GM12878 (cell line): ENCODE measurements at regions not wholly inside any gene's neighbourhood (a gene's known extent, or its start where the extent isn't known, plus 50 kb on each side); places are given as distances from the start of the nearest gene placed in this dataset.

ENCODE experiments used
- ATAC-seq: fragments of 200-7000 bp; cut with Tn5 transposase; 3 replicates; pipeline ENCODE4 v1.9.1; 2020; ENCODE audit warnings: mild to moderate bottlenecking, moderate library complexity
- BruUV-seq: library from RNA; stranded (reverse); fragments of 400-500 nt; replicated peaks from 2 replicates; lab custom pipeline; 2021; lab: Mats Ljungman, UMichigan
- CTCF ChIA-PET: fragments of 300-600 bp; sonication (Branson Sonifier 250); formaldehyde crosslinking; extraction: SDS; loops from one replicate; lab custom pipeline; 2021; ENCODE audit warnings: inconsistent platforms; lab: Yijun Ruan, JAX
- POLR2A ChIA-PET: fragments of 350-600 bp; formaldehyde crosslinking; extraction: SDS; loops from one replicate; lab custom pipeline; 2021; ENCODE audit warnings: inconsistent platforms; lab: Charles Lee
- RAD21 ChIA-PET: fragments of 300-600 bp; sonication (Branson Sonifier 250); formaldehyde crosslinking; loops from one replicate; lab custom pipeline; 2023; ENCODE audit warnings: antibody characterized with exemption; ENCODE audit not compliant: unreplicated experiment; lab: Charles Lee
- SMC1A ChIA-PET: fragments of 300-600 bp; sonication (Branson Sonifier 250); formaldehyde crosslinking; loops from one replicate; lab custom pipeline; 2023; ENCODE audit not compliant: unreplicated experiment, uncharacterized antibody; lab: Charles Lee
- DNase-seq: peaks from one replicate; pipeline ENCODE4 v3.0.0-alpha.2; 2011; ENCODE audit warnings: low read depth, low spot score
- FAIRE-seq: peaks from 3 replicates; lab custom pipeline; 2011; peaks lifted over from hg19 to GRCh38; lab: Jason Lieb, UNC
- H2AFZ ChIP-seq: 2 replicates; pipeline ENCODE4 v1.6.0; 2011; ENCODE audit warnings: low read depth, low read length, control low read depth; ENCODE audit not compliant: control insufficient read depth
- H3K27ac ChIP-seq: 2 replicates; pipeline ENCODE4 v1.5.1; 2011; ENCODE audit warnings: control low read depth; ENCODE audit not compliant: control insufficient read depth, insufficient read depth
- H3K27me3 ChIP-seq, 2 experiments: replicated peaks in 1 of 2; 2 replicates each; pipeline versions ENCODE4 v1.6.0 to v1.6.1; 2011; ENCODE audit warnings: low read length in 1 of 2; ENCODE audit not compliant: control insufficient read depth in 2 of 2, insufficient read depth in 2 of 2
- H3K36me3 ChIP-seq, 2 experiments: 2 replicates each; pipeline ENCODE4 v1.5.1; 2011; ENCODE audit warnings: low read length in 1 of 2; ENCODE audit not compliant: control insufficient read depth in 2 of 2, insufficient read depth in 2 of 2
- H3K4me1 ChIP-seq: 2 replicates; pipeline ENCODE4 v1.6.1; 2011; ENCODE audit warnings: mild to moderate bottlenecking, low read length, moderate library complexity, mixed read lengths; ENCODE audit not compliant: control insufficient read depth, insufficient read depth
- H3K4me2 ChIP-seq: 2 replicates; pipeline ENCODE4 v1.6.0; 2011; ENCODE audit warnings: control low read depth; ENCODE audit not compliant: control insufficient read depth, insufficient read depth
- H3K4me3 ChIP-seq: fragments of 200-600 bp; sonication (generic); 2 replicates; pipeline ENCODE4 v1.5.1; 2016
- H3K79me2 ChIP-seq: 2 replicates; pipeline ENCODE4 v1.6.0; 2011; ENCODE audit warnings: low read length; ENCODE audit not compliant: control insufficient read depth, insufficient read depth
- H3K9ac ChIP-seq: 2 replicates; pipeline ENCODE4 v1.8.0; 2011; ENCODE audit warnings: low read length, control low read depth, mixed read lengths; ENCODE audit not compliant: control insufficient read depth, insufficient read depth
- H3K9me3 ChIP-seq: replicated peaks from 3 replicates; pipeline ENCODE4 v1.5.1; 2011; ENCODE audit warnings: mild to moderate bottlenecking, low read length; ENCODE audit not compliant: control insufficient read depth, insufficient read depth
- H4K20me1 ChIP-seq: 2 replicates; pipeline ENCODE4 v1.6.0; 2011; ENCODE audit not compliant: control insufficient read depth, insufficient read depth
- BCLAF1 ChIP-seq: fragments of 450-650 bp; IDR thresholded peaks from 2 replicates; pipeline ENCODE4 v1.6.1; 2017; ENCODE audit warnings: antibody characterized with exemption, mild to moderate bottlenecking, moderate library complexity
- IRF5 ChIP-seq: fragments of 450-650 bp; IDR thresholded peaks from 2 replicates; pipeline ENCODE4 v1.6.1; 2017; ENCODE audit warnings: borderline replicate concordance
- SREBF2 ChIP-seq: IDR thresholded peaks from 2 replicates; pipeline ENCODE4 v1.6.1; 2012; ENCODE audit warnings: mild to moderate bottlenecking, low read length
- STAT1 ChIP-seq: fragments of 450-650 bp; conservative IDR thresholded peaks from 2 replicates; pipeline ENCODE4 v1.6.1; 2014; ENCODE audit warnings: antibody characterized with exemption, mild to moderate bottlenecking
- YBX1 ChIP-seq: fragments of 450-650 bp; IDR thresholded peaks from 2 replicates; pipeline ENCODE4 v1.6.1; 2016; ENCODE audit warnings: antibody characterized with exemption
- in situ Hi-C: fragments of 300-500 bp; cut with MboI; formaldehyde crosslinking; loops from 9 replicates; pipeline ENCODE4 v1.14.3; 2018; ENCODE audit warnings: mixed read lengths
- intact Hi-C: fragments of 100-400 bp; cut with micrococcal nuclease; formaldehyde crosslinking; loops from one replicate; pipeline ENCODE4 v1.14.2; 2022; ENCODE audit not compliant: unreplicated experiment
- TF ChIP-seq, protein P1 (sequence below): fragments of 450-650 bp; formaldehyde crosslinking; IDR thresholded peaks from 2 replicates; pipeline ENCODE4 v1.4.0; 2022; ENCODE audit warnings: mild to moderate bottlenecking, moderate library complexity

- TF ChIP-seq, protein P1, sequence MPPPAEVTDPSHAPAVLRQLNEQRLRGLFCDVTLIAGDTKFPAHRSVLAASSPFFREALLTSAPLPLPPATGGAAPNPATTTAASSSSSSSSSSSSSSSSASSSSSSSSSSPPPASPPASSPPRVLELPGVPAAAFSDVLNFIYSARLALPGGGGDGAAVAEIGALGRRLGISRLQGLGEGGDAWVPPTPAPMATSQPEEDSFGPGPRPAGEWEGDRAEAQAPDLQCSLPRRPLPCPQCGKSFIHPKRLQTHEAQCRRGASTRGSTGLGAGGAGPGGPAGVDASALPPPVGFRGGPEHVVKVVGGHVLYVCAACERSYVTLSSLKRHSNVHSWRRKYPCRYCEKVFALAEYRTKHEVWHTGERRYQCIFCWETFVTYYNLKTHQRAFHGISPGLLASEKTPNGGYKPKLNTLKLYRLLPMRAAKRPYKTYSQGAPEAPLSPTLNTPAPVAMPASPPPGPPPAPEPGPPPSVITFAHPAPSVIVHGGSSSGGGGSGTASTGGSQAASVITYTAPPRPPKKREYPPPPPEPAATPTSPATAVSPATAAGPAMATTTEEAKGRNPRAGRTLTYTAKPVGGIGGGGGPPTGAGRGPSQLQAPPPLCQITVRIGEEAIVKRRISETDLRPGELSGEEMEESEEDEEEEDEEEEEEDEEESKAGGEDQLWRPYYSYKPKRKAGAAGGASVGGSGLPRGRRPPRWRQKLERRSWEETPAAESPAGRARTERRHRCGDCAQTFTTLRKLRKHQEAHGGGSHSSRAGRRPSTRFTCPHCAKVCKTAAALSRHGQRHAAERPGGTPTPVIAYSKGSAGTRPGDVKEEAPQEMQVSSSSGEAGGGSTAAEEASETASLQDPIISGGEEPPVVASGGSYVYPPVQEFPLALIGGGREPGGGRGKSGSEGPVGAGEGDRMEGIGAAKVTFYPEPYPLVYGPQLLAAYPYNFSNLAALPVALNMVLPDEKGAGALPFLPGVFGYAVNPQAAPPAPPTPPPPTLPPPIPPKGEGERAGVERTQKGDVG (CRISPR knock-in tag): no peak
- no peak for TF ChIP-seq SREBF2
These were observed 63.0 kb upstream of the CRYM start (continued) for GRCh38 chr16:21341101-21341500.

DNA sequence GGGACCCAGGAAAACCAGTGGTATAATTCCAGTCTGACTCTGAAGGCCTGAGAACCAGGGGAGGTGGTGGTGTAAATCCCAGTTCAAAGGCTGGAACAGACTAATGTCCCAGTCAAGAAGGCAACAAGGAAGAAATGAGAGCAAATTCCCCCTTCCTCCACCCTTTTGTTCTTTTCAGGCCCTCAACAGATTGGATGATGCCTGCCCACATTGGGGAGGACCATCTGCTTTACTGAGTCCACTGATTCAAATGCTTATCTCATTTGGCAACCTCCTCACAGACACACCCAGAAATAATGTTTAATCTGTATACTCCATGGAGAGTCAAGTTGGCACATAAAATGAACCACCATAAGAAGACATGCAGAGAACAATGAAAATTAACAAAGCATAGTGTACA, 61.9 kb upstream of the CRYM start:
- in situ Hi-C loops (no loop called here), intact Hi-C loops (no loop called here)
- SMC1A ChIA-PET: no interaction called here
- H3K79me2 ChIP-seq: no peaks in the 10 kb centered on the region
- no peak for DNase-seq
- RAD21 ChIA-PET: no interaction called here
- no peak for ATAC-seq
- H3K36me3 ChIP-seq: no peaks in the 10 kb centered on the region
- no peak for FAIRE-seq
- no peak overlapping the region for H2AFZ ChIP-seq
- H3K9me3 ChIP-seq: no peaks in the 10 kb centered on the region
- H3K4me3 ChIP-seq: no peak overlapping the region
- H3K4me1 ChIP-seq: no peaks in the 10 kb centered on the region; the same call in 1 of the 2 replicates
- no peaks in the 10 kb centered on the region for H3K27me3 ChIP-seq
- POLR2A ChIA-PET: no interaction called here
- no peaks in the 10 kb centered on the region for H4K20me1 ChIP-seq
- CTCF ChIA-PET: no interaction called here
- H3K9ac ChIP-seq: no peak overlapping the region
- H3K4me2 ChIP-seq: no peak overlapping the region
- no peak overlapping the region for H3K27ac ChIP-seq
- no peak for TF ChIP-seq BCLAF1
- TF ChIP-seq IRF5: no peak
- no peak for TF ChIP-seq YBX1
- TF ChIP-seq STAT1: no peak
- no TSS peak for BruUV-seq
